ENCODE measurements at regions not wholly inside any gene's neighbourhood (a gene's known extent, or its start where the extent isn't known, plus 50 kb on each side); places are given as distances from the start of the nearest gene placed in this dataset.

- TF ChIP-seq HSF4 (CRISPR knock-in tag; IDR thresholded peaks at IDR 0.05; ENCODE audit: borderline replicate concordance) (no peak), PYGO2 (tag; IDR thresholded peaks at IDR 0.05) (no peak), SMAD3 (CRISPR knock-in tag; conservative IDR thresholded peaks at IDR 0.05) (no peak), XRCC4 (IDR thresholded peaks at IDR 0.05; ENCODE audit: extremely low read depth, insufficient read depth, insufficient read length) (no peak), SRSF9 (IDR thresholded peaks at IDR 0.05; ENCODE audit: borderline replicate concordance, low read depth, low read length) (no peak), MIER1 (IDR thresholded peaks at IDR 0.05; ENCODE audit: low read depth) (no peak), CLOCK (CRISPR knock-in tag; IDR thresholded peaks at IDR 0.05; ENCODE audit: borderline replicate concordance) (no peak)
- TF ChIP-seq, protein P1, sequence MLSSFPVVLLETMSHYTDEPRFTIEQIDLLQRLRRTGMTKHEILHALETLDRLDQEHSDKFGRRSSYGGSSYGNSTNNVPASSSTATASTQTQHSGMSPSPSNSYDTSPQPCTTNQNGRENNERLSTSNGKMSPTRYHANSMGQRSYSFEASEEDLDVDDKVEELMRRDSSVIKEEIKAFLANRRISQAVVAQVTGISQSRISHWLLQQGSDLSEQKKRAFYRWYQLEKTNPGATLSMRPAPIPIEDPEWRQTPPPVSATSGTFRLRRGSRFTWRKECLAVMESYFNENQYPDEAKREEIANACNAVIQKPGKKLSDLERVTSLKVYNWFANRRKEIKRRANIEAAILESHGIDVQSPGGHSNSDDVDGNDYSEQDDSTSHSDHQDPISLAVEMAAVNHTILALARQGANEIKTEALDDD (IDR thresholded peaks at IDR 0.05): no peak
Observed at GRCh38 chr1:239914751-239915231, 176.9 kb upstream of the FMN2 start (continued).

GRCh38 chr1:239918634-239919033 lies 173.0 kb upstream of the FMN2 start:
- Histone ChIP-seq H3K36me3 (ENCODE audit: control insufficient read depth, insufficient read depth, low read length) (no peaks in the 10 kb centered on the region), H3K79me2 (ENCODE audit: control insufficient read depth, insufficient read depth, low read length) (no peaks in the 10 kb centered on the region), H3K27ac (ENCODE audit: extremely low read depth, low read depth, low read length) (no peak overlapping the region), H2AFZ (ENCODE audit: low read depth, low read length) (no peak overlapping the region), H3K9ac (ENCODE audit: insufficient read depth in 1 of 2, low read depth in 2 of 2, low read length in 2 of 2) (no peak overlapping the region), H3K4me1 (replicated peaks in 1 of 2; ENCODE audit: control insufficient read depth in 2 of 2, insufficient read depth in 2 of 2, low read length in 2 of 2) (no peaks in the 10 kb centered on the region), H3K9me1 (ENCODE audit: control insufficient read depth, insufficient read depth, low read length) (no peaks in the 10 kb centered on the region), H3K4me2 (ENCODE audit: insufficient read depth, low read length) (no peak overlapping the region), H3K4me3 (no peak overlapping the region), H4K20me1 (replicated peaks; ENCODE audit: control insufficient read depth, insufficient read depth, low read length) (no peaks in the 10 kb centered on the region), H3K27me3 (ENCODE audit: control insufficient read depth in 2 of 2, insufficient read depth in 2 of 2, low read length in 2 of 2) (no peaks in the 10 kb centered on the region), H3K9me3 (replicated peaks; ENCODE audit: control insufficient read depth, insufficient read depth, low read depth, low read length) (no peaks in the 10 kb centered on the region)
- FAIRE-seq: no peak
- no peak for DNase-seq (ENCODE audit: extremely low read depth in 1 of 4, low spot score in 3 of 4)
- ATAC-seq: no peak
- 0% methylated on average over 4 of the region's 4 CpGs for WGBS (ENCODE audit: insufficient coverage, low coverage, missing lambda C conversion rate)
- ChIA-PET CTCF (ENCODE audit: low intra/inter-chr PET ratio) (no interaction called here), POLR2A (no interaction called here)
- TF ChIP-seq TRIM28 (IDR thresholded peaks at IDR 0.05) (no peak), NR2F6 (CRISPR knock-in tag; IDR thresholded peaks at IDR 0.05) (no peak), ETV5 (CRISPR knock-in tag; IDR thresholded peaks at IDR 0.05; ENCODE audit: low read depth) (no peak)
- intact Hi-C loops (cut with micrococcal nuclease) (no loop called here), in situ Hi-C loops (cut with MboI) (no loop called here)
- BruUV-seq (replicated peaks): no TSS peak

Data from K562 (cell line).